ENCODE measurements at regions not wholly inside any gene's neighbourhood (a gene's known extent, or its start where the extent isn't known, plus 50 kb on each side); places are given as distances from the start of the nearest gene placed in this dataset.

- TF ChIP-seq EZH2 (IDR thresholded peaks at IDR 0.05; ENCODE audit: borderline replicate concordance, low read depth, low read length, severe bottlenecking) (no peak), POLR2AphosphoS5 (IDR thresholded peaks at IDR 0.05; ENCODE audit: insufficient read depth, low read depth, low read length) (no peak), POLR2A (IDR thresholded peaks at IDR 0.05; ENCODE audit: low read depth, low read length) (no peak), CTCF (IDR thresholded peaks at IDR 0.05; ENCODE audit: extremely low read depth in 1 of 2, insufficient read depth in 1 of 2, low read depth in 1 of 2, low read length in 2 of 2) (no peak), MAX (IDR thresholded peaks at IDR 0.05; ENCODE audit: insufficient read depth, insufficient read length) (no peak), GATA2 (IDR thresholded peaks at IDR 0.05; ENCODE audit: insufficient read depth, insufficient read length, low read depth, low read length) (no peak), FOS (IDR thresholded peaks at IDR 0.05; ENCODE audit: borderline replicate concordance, insufficient read depth, low read length) (no peak), MYC (IDR thresholded peaks at IDR 0.05; ENCODE audit: low read depth, low read length) (no peak), JUN (IDR thresholded peaks at IDR 0.05; ENCODE audit: borderline replicate concordance, insufficient read depth, insufficient read length, low read depth) (no peak)
- no peak overlapping the region for H3K27ac ChIP-seq (ENCODE audit: insufficient read depth, low read depth, low read length)
- FAIRE-seq, result no peak
- H3K4me3 ChIP-seq (replicated peaks in 1 of 3; ENCODE audit: insufficient read depth in 1 of 3, low read depth in 1 of 3, low read length in 3 of 3), result no peak overlapping the region
- no peak overlapping the region for H3K4me2 ChIP-seq (ENCODE audit: insufficient read depth, low read length)
- no peaks in the 10 kb centered on the region for H4K20me1 ChIP-seq (replicated peaks; ENCODE audit: control insufficient read depth, extremely low read depth, insufficient read depth, low read length)
- H3K9me3 ChIP-seq (replicated peaks; ENCODE audit: control insufficient read depth, insufficient read depth, low read length), result no peaks in the 10 kb centered on the region
- no peaks in the 10 kb centered on the region for H3K79me2 ChIP-seq (ENCODE audit: control insufficient read depth, insufficient read depth, low read length)
- ChIA-PET CTCF (no interaction called here), POLR2A (no interaction called here)
- no peaks in the 10 kb centered on the region for H3K36me3 ChIP-seq (ENCODE audit: control insufficient read depth in 2 of 2, extremely low read depth in 1 of 2, insufficient read depth in 2 of 2, low read length in 2 of 2)
- H3K9ac ChIP-seq (replicated peaks; ENCODE audit: extremely low read depth, insufficient read depth, low read length), result no peak overlapping the region
- no peaks in the 10 kb centered on the region for H3K27me3 ChIP-seq (ENCODE audit: control insufficient read depth in 2 of 2, insufficient read depth in 2 of 2, low read length in 2 of 2)
- H2AFZ ChIP-seq (ENCODE audit: low read depth, low read length), result no peak overlapping the region
- BruUV-seq (replicated peaks), result no TSS peak
- dilution Hi-C loops (cut with MboI; ENCODE audit: extremely low pct_ligation_motif_present, low sequenced_read_pairs) (no loop called here), intact Hi-C loops (cut with micrococcal nuclease) (no loop called here)
- DNase-seq (ENCODE audit: low read depth, low spot score), result no peak
- no peaks in the 10 kb centered on the region for H3K9me1 ChIP-seq (replicated peaks; ENCODE audit: control insufficient read depth, extremely low read depth, insufficient read depth, low read length)
- H3K4me1 ChIP-seq (ENCODE audit: control insufficient read depth, extremely low read depth, insufficient read depth, low read length), result no peaks in the 10 kb centered on the region
Measured at GRCh38 chr2:183950673-183951072, 647.7 kb upstream of the ZNF804A start.

Data from endothelial cell of umbilical vein (primary cell).